ENCODE measurements at regions not wholly inside any gene's neighbourhood (a gene's known extent, or its start where the extent isn't known, plus 50 kb on each side); places are given as distances from the start of the nearest gene placed in this dataset.

DNA sequence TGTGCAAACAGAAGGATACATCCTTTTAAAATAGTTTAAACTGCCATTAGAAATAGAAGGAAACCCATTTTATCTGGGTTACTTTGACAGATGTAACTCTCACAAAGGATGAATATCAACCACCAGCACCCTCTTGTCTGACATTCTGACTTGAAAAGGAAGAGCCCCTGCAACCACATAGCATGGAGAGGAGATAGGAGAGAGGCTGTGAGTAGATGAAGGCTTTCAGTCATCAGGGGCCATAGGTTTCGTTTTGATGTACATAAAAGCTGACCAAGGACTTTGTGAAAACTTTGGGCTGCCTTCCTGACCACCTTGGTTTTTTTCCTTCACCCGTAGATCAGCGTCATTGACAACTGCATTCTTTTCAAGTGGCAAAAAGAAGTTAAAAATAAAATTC is 211.6 kb upstream of the PRPS1L1 start:
- TF ChIP-seq, protein P1, sequence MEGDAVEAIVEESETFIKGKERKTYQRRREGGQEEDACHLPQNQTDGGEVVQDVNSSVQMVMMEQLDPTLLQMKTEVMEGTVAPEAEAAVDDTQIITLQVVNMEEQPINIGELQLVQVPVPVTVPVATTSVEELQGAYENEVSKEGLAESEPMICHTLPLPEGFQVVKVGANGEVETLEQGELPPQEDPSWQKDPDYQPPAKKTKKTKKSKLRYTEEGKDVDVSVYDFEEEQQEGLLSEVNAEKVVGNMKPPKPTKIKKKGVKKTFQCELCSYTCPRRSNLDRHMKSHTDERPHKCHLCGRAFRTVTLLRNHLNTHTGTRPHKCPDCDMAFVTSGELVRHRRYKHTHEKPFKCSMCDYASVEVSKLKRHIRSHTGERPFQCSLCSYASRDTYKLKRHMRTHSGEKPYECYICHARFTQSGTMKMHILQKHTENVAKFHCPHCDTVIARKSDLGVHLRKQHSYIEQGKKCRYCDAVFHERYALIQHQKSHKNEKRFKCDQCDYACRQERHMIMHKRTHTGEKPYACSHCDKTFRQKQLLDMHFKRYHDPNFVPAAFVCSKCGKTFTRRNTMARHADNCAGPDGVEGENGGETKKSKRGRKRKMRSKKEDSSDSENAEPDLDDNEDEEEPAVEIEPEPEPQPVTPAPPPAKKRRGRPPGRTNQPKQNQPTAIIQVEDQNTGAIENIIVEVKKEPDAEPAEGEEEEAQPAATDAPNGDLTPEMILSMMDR (IDR thresholded peaks at IDR 0.05; ENCODE audit: insufficient read depth, low read depth, low read length), result no peak
- TF ChIP-seq EZH2 (IDR thresholded peaks at IDR 0.05; ENCODE audit: insufficient read depth, low read length), result no peak

Measured in astrocyte (in vitro differentiated cells and primary cell).